ENCODE measurements at regions not wholly inside any gene's neighbourhood (a gene's known extent, or its start where the extent isn't known, plus 50 kb on each side); places are given as distances from the start of the nearest gene placed in this dataset.

- DNase-seq, result no peak
These were observed 454.2 kb downstream of the TLE4 start for GRCh38 chr9:80025796-80026520.

- no peak for DNase-seq
These were observed 453.4 kb downstream of the TLE4 start for GRCh38 chr9:80025131-80025530.

GRCh38 chr9:80020530-80020929 lies 448.8 kb downstream of the TLE4 start:
- DNase-seq, result no peak

- no peak for DNase-seq
These were observed 448.3 kb downstream of the TLE4 start for GRCh38 chr9:80020056-80020455.

- no peak for DNase-seq
These were observed 442.1 kb downstream of the TLE4 start for GRCh38 chr9:80013891-80014290.

- DNase-seq, result no peak
These were observed 441.0 kb downstream of the TLE4 start for GRCh38 chr9:80012557-80013330.

GRCh38 chr9:80009204-80009603 lies 437.4 kb downstream of the TLE4 start:
- no peak for DNase-seq

- DNase-seq, result no peak
These were observed 432.9 kb downstream of the TLE4 start for GRCh38 chr9:80004714-80005113.

GRCh38 chr9:79990536-79990935 lies 418.8 kb downstream of the TLE4 start:
- no peak for DNase-seq

GRCh38 chr9:79989079-79989478 lies 417.3 kb downstream of the TLE4 start:
- DNase-seq, result no peak

- no peak for DNase-seq
These were observed 416.4 kb downstream of the TLE4 start for GRCh38 chr9:79988126-79988525.

GRCh38 chr9:79986437-79986836 lies 414.7 kb downstream of the TLE4 start:
- no peak for DNase-seq

GRCh38 chr9:79985772-79986171 lies 414.0 kb downstream of the TLE4 start:
- no peak for DNase-seq

GRCh38 chr9:79985264-79985663 lies 413.5 kb downstream of the TLE4 start:
- no peak for DNase-seq

GRCh38 chr9:79984429-79985067 lies 412.8 kb downstream of the TLE4 start:
- DNase-seq, result no peak

GRCh38 chr9:79980432-79980831 lies 408.7 kb downstream of the TLE4 start:
- DNase-seq, result no peak

- DNase-seq, result no peak
These were observed 405.9 kb downstream of the TLE4 start for GRCh38 chr9:79977510-79978197.

- DNase-seq, result no peak
These were observed 405.3 kb downstream of the TLE4 start for GRCh38 chr9:79977074-79977435.

GRCh38 chr9:79976257-79977073 lies 404.7 kb downstream of the TLE4 start:
- no peak for DNase-seq

GRCh38 chr9:79975621-79976256 lies 404.0 kb downstream of the TLE4 start:
- no peak for DNase-seq

- DNase-seq, result no peak
These were observed 403.1 kb downstream of the TLE4 start for GRCh38 chr9:79974806-79975422.

GRCh38 chr9:79973627-79974026 lies 401.9 kb downstream of the TLE4 start:
- DNase-seq, result no peak
